Heart left ventricle (tissue), 16 donors: ENCODE measurements at regions not wholly inside any gene's neighbourhood (a gene's known extent, or its start where the extent isn't known, plus 50 kb on each side); places are given as distances from the start of the nearest gene placed in this dataset.

Experiments
- ATAC-seq, 4 donors: fragments of 200-7000 bp; cut with Tn5 transposase; one replicate each; pipeline ENCODE4 v1.9.1; 2020 to 2022; ENCODE audit warnings: moderate library complexity in 4 of 4, mild to moderate bottlenecking in 3 of 4, moderate number of reproducible peaks in 1 of 4
- DNase-seq, 5 donors: peaks; one replicate each; pipeline ENCODE4 v3.0.0-alpha.2; 2020
- H3K27ac ChIP-seq, 12 donors: fragments of 200-600 bp; sonication (generic) in 4 of 12; one replicate each; pipeline versions ENCODE4 v1.5.0 to v1.8.0; 2016 to 2022; ENCODE audit warnings: mild to moderate bottlenecking in 2 of 12
- H3K27me3 ChIP-seq, 9 donors: fragments of 200-600 bp; sonication (generic) in 2 of 9; one replicate each; pipeline versions ENCODE4 v1.5.1 to v1.8.0; 2016 to 2022; ENCODE audit warnings: mild to moderate bottlenecking in 3 of 9
- H3K36me3 ChIP-seq, 9 donors: fragments of 200-600 bp; sonication (generic) in 2 of 9; one replicate each; pipeline versions ENCODE4 v1.5.0 to v1.8.0; 2018 to 2022; ENCODE audit warnings: mild to moderate bottlenecking in 2 of 9
- H3K4me1 ChIP-seq, 12 donors: fragments of 200-600 bp; sonication (generic) in 4 of 12; one replicate each; pipeline versions ENCODE4 v1.5.0 to v1.8.0; 2016 to 2022; ENCODE audit warnings: mild to moderate bottlenecking in 3 of 12
- H3K4me3 ChIP-seq, 12 donors: fragments of 200-600 bp; sonication (generic) in 4 of 12; one replicate each; pipeline versions ENCODE4 v1.5.0 to v1.8.0; 2017 to 2022; ENCODE audit warnings: mild to moderate bottlenecking in 9 of 12, moderate library complexity in 4 of 12
- H3K9me3 ChIP-seq, 12 donors: fragments of 200-600 bp; sonication (generic) in 4 of 12; one replicate each; pipeline versions ENCODE4 v1.5.0 to v1.8.0; 2016 to 2022; ENCODE audit warnings: mild to moderate bottlenecking in 1 of 12
- CTCF ChIP-seq, 12 donors: fragments of 200-600 bp; sonication (generic) in 4 of 12; IDR thresholded peaks; one replicate each; pipeline versions ENCODE4 v1.5.0 to v1.8.0; 2018 to 2022; ENCODE audit warnings: antibody characterized with exemption in 12 of 12, mild to moderate bottlenecking in 5 of 12
- POLR2A ChIP-seq, 2 donors: fragments of 450-650 bp; IDR thresholded peaks; one replicate each; pipeline ENCODE4 v1.6.1; 2017; ENCODE audit warnings: antibody characterized with exemption in 2 of 2, mild to moderate bottlenecking in 2 of 2, moderate library complexity in 2 of 2
- WGBS, 4 donors: extraction: QIAGEN DNeasy Blood & Tissue Kit in 2 of 4; methylation state at CpG; one replicate each; pipeline versions ENCODE4 v1.1.5 to v1.1.7; 2013 to 2018; 5-methylcytosine and 5-hydroxymethylcytosine counted together
- intact Hi-C, 10 donors: fragments of 100-400 bp; cut with DNase I; formaldehyde crosslinking; loops; one replicate each; pipeline versions ENCODE4 v1.11.1 to v1.14.2; 2022
- donor health status: ischemic (EF 13 %, LVEDD 7.1; RV severe dilation, severe dysfunction).
- donor health status: healthy with polysubstance abuse.
- donor health status: DM: no; HTN: yes; CAD: no.
- donor health status: DM: no; HTN: no; CAD: no.
- donor health status: ischemic (EF 25% LVEDD 6.9; RV normal size, moderate dysfunction).
- donor health status: ischemic (EF 25% LVEDD 5.7; RV mildly dilated, moderate dysfunction).
- donor health status: healthy.
- donor health status: DM: yes; HTN: yes; CAD: no.
- donor health status: ischemic (EF 35%, LVEDD 5.7; RV mildly dilated, moderate dysfunction).
- donor health status: nonischemic (EF 11% LVEDD 7.7; RV severe dilation, severe dysfunction).
- donor health status: DM: yes; HTN: yes; CAD: no.
- donor health status: PGD.
- donor health status: ischemic (EF 29% LVEDD 5.4; RV normal size, mild dysfunction).
- donor health status: nonischemic (EF 23%, LVEDD 6.1; RV moderate dilation, normal function).

GRCh38 chr3:194009019-194009418 lies 126.9 kb upstream of the HES1 start:
- H3K4me1 ChIP-seq: peaks cover 0 to 30% (median 10%) of the 10 kb centered on the region in 12 donors
- TF ChIP-seq CTCF (IDR thresholded peaks at IDR 0.05): no peak
- H3K27me3 ChIP-seq: peaks cover 0 to 41% (median 9%) of the 10 kb centered on the region in 9 donors
- intact Hi-C loops: loop anchor here in 9 of 10 donors (5.0 to 10.0 kb wide), 7 partner anchors 66 to 306 kb away; partner anchors contain the start of gene HES1 (in 1 of the 9)
- no peak overlapping the region for H3K4me3 ChIP-seq
- no peak overlapping the region for H3K27ac ChIP-seq
- no peaks in the 10 kb centered on the region for H3K36me3 ChIP-seq
- no peaks in the 10 kb centered on the region for H3K9me3 ChIP-seq
- WGBS, 4 donors: 89 to 93% (median 92%) methylated on average over 5 of the region's 5 CpGs
- ATAC-seq (no peak), DNase-seq (no peak)

GRCh38 chr3:194009892-194010533 lies 125.9 kb upstream of the HES1 start:
- no peak overlapping the region for H3K27ac ChIP-seq
- 51 to 59% (median 55%) methylated on average over 4 of the region's 4 CpGs for WGBS, 4 donors
- ATAC-seq (peak in 3 of 4 donors; percentile 57 to 74 (median 64)), DNase-seq (no peak)
- TF ChIP-seq POLR2A (IDR thresholded peaks at IDR 0.05) (no peak), CTCF (IDR thresholded peaks at IDR 0.05) (no peak)
- H3K27me3 ChIP-seq: peaks cover 0 to 47% (median 9%) of the 10 kb centered on the region in 9 donors
- intact Hi-C loops: loop anchor here in 9 of 10 donors (5.0 to 10.0 kb wide), 7 partner anchors 65 to 305 kb away; partner anchors contain the start of gene HES1 (in 1 of the 9)
- no peaks in the 10 kb centered on the region for H3K9me3 ChIP-seq
- no peak overlapping the region for H3K4me3 ChIP-seq
- no peaks in the 10 kb centered on the region for H3K36me3 ChIP-seq
- peaks cover 0 to 20% (median under 1%) of the 10 kb centered on the region in 12 donors for H3K4me1 ChIP-seq

- no peaks in the 10 kb centered on the region for H3K36me3 ChIP-seq
- peaks cover 0 to 18% (median 0%) of the 10 kb centered on the region in 12 donors for H3K4me1 ChIP-seq
- H3K27me3 ChIP-seq: peaks cover 0 to 45% (median 10%) of the 10 kb centered on the region in 9 donors
- TF ChIP-seq CTCF (IDR thresholded peaks at IDR 0.05) (no peak), POLR2A (IDR thresholded peaks at IDR 0.05) (no peak)
- DNase-seq (no peak), ATAC-seq (no peak)
- WGBS, 4 donors: 91 to 99% (median 94%) methylated on average over 3 of the region's 3 CpGs
- H3K9me3 ChIP-seq: no peaks in the 10 kb centered on the region
- no peak overlapping the region for H3K4me3 ChIP-seq
- intact Hi-C loops: no loop called here
- H3K27ac ChIP-seq: no peak overlapping the region
These were observed 124.1 kb upstream of the HES1 start for GRCh38 chr3:194011807-194012206.

- Histone ChIP-seq H3K36me3 (no peaks in the 10 kb centered on the region), H3K4me1 (peaks cover 0 to 7% (median 0%) of the 10 kb centered on the region in 12 donors), H3K27ac (no peak overlapping the region), H3K27me3 (peaks cover 0 to 38% (median 5%) of the 10 kb centered on the region in 9 donors), H3K9me3 (no peaks in the 10 kb centered on the region), H3K4me3 (no peak overlapping the region)
- intact Hi-C loops: no loop called here
- no peak for TF ChIP-seq POLR2A (IDR thresholded peaks at IDR 0.05)
- no peak for TF ChIP-seq CTCF (IDR thresholded peaks at IDR 0.05)
- DNase-seq (no peak), ATAC-seq (no peak)
- WGBS, 4 donors: 93 to 99% (median 97%) methylated on average over 4 of the region's 4 CpGs
These were observed 122.0 kb upstream of the HES1 start for GRCh38 chr3:194013928-194014327.
